ENCODE measurements at regions not wholly inside any gene's neighbourhood (a gene's known extent, or its start where the extent isn't known, plus 50 kb on each side); places are given as distances from the start of the nearest gene placed in this dataset.

GRCh38 chr15:49715701-49716100 lies 94.9 kb downstream of the DTWD1 start:
- TF ChIP-seq LEF1 (IDR thresholded peaks at IDR 0.05; ENCODE audit: borderline replicate concordance): no peak
- no peak for TF ChIP-seq L3MBTL2 (conservative IDR thresholded peaks at IDR 0.05)
- TF ChIP-seq ARNT (IDR thresholded peaks at IDR 0.05): no peak
- no peak for TF ChIP-seq FOXA1 (IDR thresholded peaks at IDR 0.05)
- no peak for TF ChIP-seq SUZ12 (IDR thresholded peaks at IDR 0.05)
- no peak for TF ChIP-seq NFRKB (IDR thresholded peaks at IDR 0.05)
- no peak for TF ChIP-seq CTBP1 (IDR thresholded peaks at IDR 0.05; ENCODE audit: borderline replicate concordance)
- no peak for TF ChIP-seq PKNOX1 (IDR thresholded peaks at IDR 0.05)
- TF ChIP-seq FOXK2 (IDR thresholded peaks at IDR 0.05): no peak
- no peak for TF ChIP-seq TARDBP (IDR thresholded peaks at IDR 0.05)
- TF ChIP-seq SP1 (IDR thresholded peaks at IDR 0.05): no peak
- ChIA-PET POLR2A (no interaction called here), CTCF (no interaction called here)
- DNase-seq (ENCODE audit: extremely low spot score): no peak

GRCh38 chr15:49718234-49718633 lies 97.4 kb downstream of the DTWD1 start:
- DNase-seq (ENCODE audit: extremely low spot score): no peak
- ChIA-PET POLR2A (no interaction called here), CTCF (no interaction called here)
- TF ChIP-seq ZNF384 (IDR thresholded peaks at IDR 0.05) (no peak), HDGF (IDR thresholded peaks at IDR 0.05; ENCODE audit: borderline replicate concordance) (no peak), FOXM1 (IDR thresholded peaks at IDR 0.05; ENCODE audit: borderline replicate concordance) (no peak), SUZ12 (IDR thresholded peaks at IDR 0.05) (no peak), FOXK2 (IDR thresholded peaks at IDR 0.05) (no peak), NFRKB (IDR thresholded peaks at IDR 0.05) (no peak), LEF1 (IDR thresholded peaks at IDR 0.05; ENCODE audit: borderline replicate concordance) (no peak), BHLHE40 (IDR thresholded peaks at IDR 0.05; ENCODE audit: borderline replicate concordance) (no peak), ARNT (IDR thresholded peaks at IDR 0.05) (no peak), L3MBTL2 (conservative IDR thresholded peaks at IDR 0.05) (no peak), CTBP1 (IDR thresholded peaks at IDR 0.05; ENCODE audit: borderline replicate concordance) (no peak)

- POLR2A ChIA-PET: no interaction called here
- CTCF ChIA-PET: no interaction called here
- TF ChIP-seq ZNF384 (IDR thresholded peaks at IDR 0.05): no peak
- TF ChIP-seq ELF4 (IDR thresholded peaks at IDR 0.05): no peak
- TF ChIP-seq SUZ12 (IDR thresholded peaks at IDR 0.05): no peak
- no peak for TF ChIP-seq LEF1 (IDR thresholded peaks at IDR 0.05; ENCODE audit: borderline replicate concordance)
- no peak for DNase-seq (ENCODE audit: extremely low spot score)
Observed at GRCh38 chr15:49718846-49719245, 98.0 kb downstream of the DTWD1 start.

GRCh38 chr15:49720261-49720660 lies 99.4 kb downstream of the DTWD1 start:
- ChIA-PET POLR2A (no interaction called here), CTCF (no interaction called here)
- no peak for TF ChIP-seq NFRKB (IDR thresholded peaks at IDR 0.05)
- no peak for TF ChIP-seq FOXM1 (IDR thresholded peaks at IDR 0.05; ENCODE audit: borderline replicate concordance)
- TF ChIP-seq L3MBTL2 (conservative IDR thresholded peaks at IDR 0.05): no peak
- no peak for TF ChIP-seq ELF4 (IDR thresholded peaks at IDR 0.05)
- no peak for TF ChIP-seq HDGF (IDR thresholded peaks at IDR 0.05; ENCODE audit: borderline replicate concordance)
- no peak for TF ChIP-seq BHLHE40 (IDR thresholded peaks at IDR 0.05; ENCODE audit: borderline replicate concordance)
- TF ChIP-seq TARDBP (IDR thresholded peaks at IDR 0.05): no peak
- no peak for TF ChIP-seq FOXA1 (IDR thresholded peaks at IDR 0.05)
- TF ChIP-seq CTBP1 (IDR thresholded peaks at IDR 0.05; ENCODE audit: borderline replicate concordance): no peak
- no peak for TF ChIP-seq ARNT (IDR thresholded peaks at IDR 0.05)
- TF ChIP-seq ZNF384 (IDR thresholded peaks at IDR 0.05): no peak
- no peak for TF ChIP-seq SP1 (IDR thresholded peaks at IDR 0.05)
- no peak for TF ChIP-seq LEF1 (IDR thresholded peaks at IDR 0.05; ENCODE audit: borderline replicate concordance)
- TF ChIP-seq FOXK2 (IDR thresholded peaks at IDR 0.05): no peak
- no peak for TF ChIP-seq PKNOX1 (IDR thresholded peaks at IDR 0.05)
- no peak for TF ChIP-seq SUZ12 (IDR thresholded peaks at IDR 0.05)
- no peak for DNase-seq (ENCODE audit: extremely low spot score)

- CTCF ChIA-PET: no interaction called here
- TF ChIP-seq SUZ12 (IDR thresholded peaks at IDR 0.05) (no peak), LEF1 (IDR thresholded peaks at IDR 0.05; ENCODE audit: borderline replicate concordance) (no peak)
- POLR2A ChIA-PET: no interaction called here
- DNase-seq (ENCODE audit: extremely low spot score): no peak
Observed at GRCh38 chr15:49721091-49721490, 100.2 kb downstream of the DTWD1 start.

GRCh38 chr15:49721621-49722020 lies 100.8 kb downstream of the DTWD1 start:
- POLR2A ChIA-PET: no interaction called here
- TF ChIP-seq TARDBP (IDR thresholded peaks at IDR 0.05) (no peak), NFRKB (IDR thresholded peaks at IDR 0.05) (no peak), FOXA1 (IDR thresholded peaks at IDR 0.05) (no peak), ARNT (IDR thresholded peaks at IDR 0.05) (no peak), CTBP1 (IDR thresholded peaks at IDR 0.05; ENCODE audit: borderline replicate concordance) (no peak), SUZ12 (IDR thresholded peaks at IDR 0.05) (no peak), SP1 (IDR thresholded peaks at IDR 0.05) (no peak), HDGF (IDR thresholded peaks at IDR 0.05; ENCODE audit: borderline replicate concordance) (no peak), BHLHE40 (IDR thresholded peaks at IDR 0.05; ENCODE audit: borderline replicate concordance) (no peak)
- CTCF ChIA-PET: no interaction called here
- DNase-seq (ENCODE audit: extremely low spot score): no peak

- no peak for DNase-seq (ENCODE audit: extremely low spot score)
- CTCF ChIA-PET: interaction anchor here (0.7 kb wide), 1 partner anchor 146 kb away, joined by 3 read pairs; no protein-coding TSS in a partner anchor
- POLR2A ChIA-PET: no interaction called here
- TF ChIP-seq LEF1 (IDR thresholded peaks at IDR 0.05; ENCODE audit: borderline replicate concordance): no peak
- no peak for TF ChIP-seq L3MBTL2 (conservative IDR thresholded peaks at IDR 0.05)
- TF ChIP-seq TARDBP (IDR thresholded peaks at IDR 0.05): no peak
- TF ChIP-seq FOXM1 (IDR thresholded peaks at IDR 0.05; ENCODE audit: borderline replicate concordance): no peak
- no peak for TF ChIP-seq FOXA1 (IDR thresholded peaks at IDR 0.05)
- TF ChIP-seq CTBP1 (IDR thresholded peaks at IDR 0.05; ENCODE audit: borderline replicate concordance): no peak
- no peak for TF ChIP-seq BHLHE40 (IDR thresholded peaks at IDR 0.05; ENCODE audit: borderline replicate concordance)
- no peak for TF ChIP-seq PKNOX1 (IDR thresholded peaks at IDR 0.05)
- no peak for TF ChIP-seq FOXK2 (IDR thresholded peaks at IDR 0.05)
- no peak for TF ChIP-seq ZNF384 (IDR thresholded peaks at IDR 0.05)
- TF ChIP-seq HDGF (IDR thresholded peaks at IDR 0.05; ENCODE audit: borderline replicate concordance): no peak
- TF ChIP-seq NFRKB (IDR thresholded peaks at IDR 0.05): no peak
- no peak for TF ChIP-seq ARNT (IDR thresholded peaks at IDR 0.05)
- TF ChIP-seq ELF4 (IDR thresholded peaks at IDR 0.05): no peak
- no peak for TF ChIP-seq SUZ12 (IDR thresholded peaks at IDR 0.05)
- no peak for TF ChIP-seq SP1 (IDR thresholded peaks at IDR 0.05)
Observed at GRCh38 chr15:49723981-49724380, 103.1 kb downstream of the DTWD1 start.
